H9 (cell line): ENCODE measurements at regions not wholly inside any gene's neighbourhood (a gene's known extent, or its start where the extent isn't known, plus 50 kb on each side); places are given as distances from the start of the nearest gene placed in this dataset.

ENCODE experiments used
- DNase-seq: peaks from one replicate; pipeline ENCODE4 v3.0.0-alpha.2; 2017
- H2AFZ ChIP-seq: one replicate; pipeline ENCODE4 v1.6.1; 2013; ENCODE audit warnings: mild to moderate bottlenecking, low read length, control low read depth, moderate library complexity
- H2AK5ac ChIP-seq: 2 replicates; pipeline ENCODE4 v1.6.1; 2013; ENCODE audit warnings: low read length, control low read depth, mixed read lengths; ENCODE audit not compliant: insufficient read length
- H2BK120ac ChIP-seq: one replicate; pipeline ENCODE4 v1.6.1; 2013; ENCODE audit warnings: low read depth, mild to moderate bottlenecking, low read length, control low read depth, inconsistent platforms; ENCODE audit not compliant: poor library complexity, severe bottlenecking
- H2BK12ac ChIP-seq: 2 replicates; pipeline ENCODE4 v1.6.1; 2013; ENCODE audit warnings: low read length, control low read depth, mixed read lengths, low read depth; ENCODE audit not compliant: insufficient read length
- H2BK15ac ChIP-seq: 2 replicates; pipeline ENCODE4 v1.6.1; 2013; ENCODE audit warnings: low read depth, low read length, control low read depth
- H2BK20ac ChIP-seq: one replicate; pipeline ENCODE4 v1.6.1; 2013; ENCODE audit warnings: low read depth, mild to moderate bottlenecking, low read length, control low read depth, inconsistent platforms; ENCODE audit not compliant: poor library complexity, severe bottlenecking
- H2BK5ac ChIP-seq: 2 replicates; pipeline ENCODE4 v1.6.1; 2013; ENCODE audit warnings: low read length, control low read depth, mixed read lengths; ENCODE audit not compliant: insufficient read length
- H3K14ac ChIP-seq: 2 replicates; pipeline ENCODE4 v1.6.1; 2013; ENCODE audit warnings: low read length, control low read depth; ENCODE audit not compliant: insufficient read depth
- H3K18ac ChIP-seq: 2 replicates; pipeline ENCODE4 v1.6.1; 2013; ENCODE audit warnings: low read depth, mild to moderate bottlenecking, mixed read lengths, low read length, control low read depth; ENCODE audit not compliant: insufficient read length
- H3K23ac ChIP-seq: 2 replicates; pipeline ENCODE4 v1.6.1; 2013; ENCODE audit warnings: low read length, control low read depth, mixed read lengths, low read depth; ENCODE audit not compliant: insufficient read length
- H3K23me2 ChIP-seq: 2 replicates; pipeline ENCODE4 v1.6.1; 2013; ENCODE audit warnings: low read depth, mild to moderate bottlenecking, mixed read lengths, low read length, control low read depth; ENCODE audit not compliant: insufficient read length, poor library complexity, severe bottlenecking
- H3K27ac ChIP-seq: 2 replicates; pipeline ENCODE4 v1.5.1; 2013; ENCODE audit warnings: low read length, control low read depth, mixed read lengths, low read depth; ENCODE audit not compliant: insufficient read length
- H3K27me3 ChIP-seq: 2 replicates; pipeline ENCODE4 v1.6.1; 2013; ENCODE audit warnings: low read length, control low read depth, inconsistent platforms; ENCODE audit not compliant: insufficient read depth
- H3K4ac ChIP-seq: 2 replicates; pipeline ENCODE4 v1.6.1; 2013; ENCODE audit warnings: low read depth, mild to moderate bottlenecking, control low read depth, inconsistent platforms, low read length, moderate library complexity
- H3K4me1 ChIP-seq: 2 replicates; pipeline ENCODE4 v1.6.1; 2013; ENCODE audit warnings: low read length, control low read depth, inconsistent platforms; ENCODE audit not compliant: insufficient read depth
- H3K4me2 ChIP-seq: 2 replicates; pipeline ENCODE4 v1.6.1; 2013; ENCODE audit warnings: low read length, control low read depth, mixed read lengths; ENCODE audit not compliant: insufficient read length, insufficient read depth
- H3K56ac ChIP-seq: 2 replicates; pipeline ENCODE4 v1.6.1; 2013; ENCODE audit warnings: low read depth, mild to moderate bottlenecking, mixed read lengths, low read length, control low read depth; ENCODE audit not compliant: insufficient read length
- H3K79me1 ChIP-seq: 2 replicates; pipeline ENCODE4 v1.6.1; 2013; ENCODE audit warnings: low read depth, mild to moderate bottlenecking, moderate library complexity, low read length, control low read depth, inconsistent platforms; ENCODE audit not compliant: insufficient read depth, poor library complexity, severe bottlenecking
- H3K79me2 ChIP-seq: 2 replicates; pipeline ENCODE4 v1.6.1; 2013; ENCODE audit warnings: low read length, control low read depth, inconsistent platforms; ENCODE audit not compliant: insufficient read depth
- H3K9ac ChIP-seq: 2 replicates; pipeline ENCODE4 v1.6.1; 2013; ENCODE audit warnings: low read length, control low read depth, mixed read lengths; ENCODE audit not compliant: insufficient read length; ENCODE audit errors: extremely low read depth
- H3K9me3 ChIP-seq: one replicate; pipeline ENCODE4 v1.6.1; 2013; ENCODE audit warnings: low read depth, low read length, inconsistent platforms; ENCODE audit not compliant: control insufficient read depth
- H3T11ph ChIP-seq: one replicate; pipeline ENCODE4 v1.6.1; 2013; ENCODE audit warnings: mild to moderate bottlenecking, low read length, control low read depth, inconsistent platforms
- H4K20me1 ChIP-seq: one replicate; pipeline ENCODE4 v1.6.1; 2013; ENCODE audit not compliant: control insufficient read depth, insufficient read length, insufficient read depth
- H4K5ac ChIP-seq: 2 replicates; pipeline ENCODE4 v1.6.1; 2013; ENCODE audit warnings: low read depth, mild to moderate bottlenecking, mixed read lengths, low read length, control low read depth; ENCODE audit not compliant: insufficient read length
- H4K8ac ChIP-seq: replicated peaks from 2 replicates; pipeline ENCODE4 v1.6.1; 2013; ENCODE audit warnings: low read length, control low read depth, mixed read lengths, low read depth; ENCODE audit not compliant: insufficient read length
- H4K91ac ChIP-seq: 2 replicates; pipeline ENCODE4 v1.6.1; 2013; ENCODE audit warnings: low read depth, mild to moderate bottlenecking, moderate library complexity, mixed read lengths, low read length, control low read depth; ENCODE audit not compliant: insufficient read length
- H3K27ac Mint-ChIP-seq, 3 experiments: 2 replicates in 2 of 3; 3 replicates in 1 of 3; pipeline ENCODE4 v1.8.0; 2020 to 2021; ENCODE audit warnings: mixed read lengths in 3 of 3, mild to moderate bottlenecking in 1 of 3, moderate library complexity in 1 of 3
- H3K27me3 Mint-ChIP-seq: 2 replicates; pipeline ENCODE4 v1.8.0; 2021; ENCODE audit warnings: low read depth, mild to moderate bottlenecking, moderate library complexity, mixed read lengths
- H3K36me3 Mint-ChIP-seq, 3 experiments: 2 replicates in 2 of 3; 3 replicates in 1 of 3; pipeline ENCODE4 v1.8.0; 2020 to 2021; ENCODE audit warnings: low read depth in 3 of 3, mixed read lengths in 3 of 3; ENCODE audit not compliant: insufficient read depth in 1 of 3
- H3K4me1 Mint-ChIP-seq, 2 experiments: 2 replicates each; pipeline ENCODE4 v1.8.0; 2020; ENCODE audit warnings: mixed read lengths in 2 of 2
- H3K4me3 Mint-ChIP-seq, 2 experiments: 2 replicates in 1 of 2; 3 replicates in 1 of 2; pipeline ENCODE4 v1.8.0; 2020 to 2021; ENCODE audit warnings: mild to moderate bottlenecking in 2 of 2, mixed read lengths in 2 of 2, moderate library complexity in 1 of 2
- H3K9me3 Mint-ChIP-seq, 2 experiments: 2 replicates in 1 of 2; 3 replicates in 1 of 2; pipeline ENCODE4 v1.8.0; 2020; ENCODE audit warnings: mild to moderate bottlenecking in 2 of 2, mixed read lengths in 2 of 2, moderate library complexity in 1 of 2
- CTCF ChIP-seq: fragments of 200-600 bp; sonication (generic); conservative IDR thresholded peaks from 3 replicates; pipeline ENCODE4 v1.8.0; 2021; ENCODE audit warnings: antibody characterized with exemption, mild to moderate bottlenecking
- WGBS: extraction: QIAGEN DNeasy Blood & Tissue Kit; methylation state at CpG from one replicate; pipeline ENCODE4 v1.1.7; 2013; ENCODE audit warnings: missing lambda C conversion rate, low lambda C conversion rate, mixed read lengths; ENCODE audit not compliant: insufficient read length; ENCODE audit errors: extremely low coverage; 5-methylcytosine and 5-hydroxymethylcytosine counted together

- peaks cover 0 to 3% of the 10 kb centered on the region in 2 experiments; a peak in 1 of 4 replicates for H3K4me1 Mint-ChIP-seq
- no peak overlapping the region for H3K27ac ChIP-seq
- no peak overlapping the region for H3K4me3 Mint-ChIP-seq
- no peak overlapping the region for H2BK120ac ChIP-seq
- H3K4me1 ChIP-seq = no peaks in the 10 kb centered on the region
- no peak overlapping the region for H2BK20ac ChIP-seq
- no peak overlapping the region for H4K91ac ChIP-seq
- no peak overlapping the region for H3K27ac Mint-ChIP-seq
- H3K23ac ChIP-seq = no peak overlapping the region
- no peaks in the 10 kb centered on the region for H3K23me2 ChIP-seq
- H3K14ac ChIP-seq = no peak overlapping the region
- no peaks in the 10 kb centered on the region for H3K9me3 ChIP-seq
- no peak overlapping the region for H3K18ac ChIP-seq
- H3K27me3 ChIP-seq = no peaks in the 10 kb centered on the region
- H3K9me3 Mint-ChIP-seq = no peaks in the 10 kb centered on the region
- H2BK5ac ChIP-seq = no peak overlapping the region
- no peak for DNase-seq
- no peak overlapping the region for H3K4me2 ChIP-seq
- no peak overlapping the region for H3K56ac ChIP-seq
- no peaks in the 10 kb centered on the region for H4K20me1 ChIP-seq
- H3K36me3 Mint-ChIP-seq = no peaks in the 10 kb centered on the region
- H2AFZ ChIP-seq = no peak overlapping the region
- H4K5ac ChIP-seq = no peak overlapping the region
- H3K9ac ChIP-seq = no peak overlapping the region
- TF ChIP-seq CTCF = no peak
- no peaks in the 10 kb centered on the region for H3K79me1 ChIP-seq
- H3T11ph ChIP-seq = no peak overlapping the region
- WGBS = no CpG with 5 or more reads among the region's 2 CpGs
- H4K8ac ChIP-seq = no peak overlapping the region
- H3K4ac ChIP-seq = no peak overlapping the region
- no peak overlapping the region for H2AK5ac ChIP-seq
- H2BK12ac ChIP-seq = no peak overlapping the region
- H2BK15ac ChIP-seq = no peak overlapping the region
- H3K27me3 Mint-ChIP-seq = no peaks in the 10 kb centered on the region
- H3K79me2 ChIP-seq = no peaks in the 10 kb centered on the region
These were observed 135.4 kb upstream of the MAP1B start for GRCh38 chr5:71971862-71972261.
